ENCODE measurements at regions not wholly inside any gene's neighbourhood (a gene's known extent, or its start where the extent isn't known, plus 50 kb on each side); places are given as distances from the start of the nearest gene placed in this dataset.
"Not testable (repeated sequence)": the region's sequence is repeated elsewhere in the genome, so short reads cannot be mapped to it uniquely, and the experiment has no call there.

DNA sequence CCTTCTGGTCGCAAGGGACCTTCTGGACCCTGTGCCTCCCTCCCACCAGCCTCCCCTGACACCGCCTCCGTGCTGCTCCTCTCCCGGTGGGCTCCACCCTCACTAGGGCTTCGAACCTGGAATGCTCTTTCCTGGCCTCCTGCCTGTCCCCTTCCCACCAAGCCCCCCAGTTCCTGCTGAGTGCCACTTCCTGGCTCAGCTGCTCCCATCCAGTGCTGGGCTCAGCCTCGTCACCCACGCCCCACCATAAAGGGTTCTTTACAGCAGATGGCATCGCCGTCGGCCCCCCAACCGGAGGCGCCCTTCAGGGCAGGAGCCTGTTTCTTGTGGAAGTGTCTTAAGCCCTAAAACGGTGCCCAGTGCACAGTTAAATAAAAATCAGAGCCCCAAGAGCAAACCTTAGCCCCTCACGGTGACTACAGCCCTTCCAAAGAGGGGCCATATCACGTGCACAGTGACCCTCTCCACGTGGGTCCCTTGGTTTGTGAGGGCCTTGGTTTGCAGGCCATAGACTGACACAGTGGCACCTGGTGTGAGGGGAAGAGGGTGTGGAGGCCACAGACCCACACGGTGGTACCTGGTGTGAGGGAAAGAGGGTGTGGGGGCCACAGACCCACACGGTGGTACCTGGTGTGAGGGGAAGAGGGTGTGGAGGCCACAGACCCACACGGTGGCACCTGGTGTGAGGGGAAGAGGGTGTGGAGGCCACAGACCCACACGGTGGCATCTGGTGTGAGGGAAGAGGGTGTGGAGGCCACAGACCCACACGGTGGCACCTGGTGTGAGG is 111.4 kb downstream of the METRNL start:
- DNase-seq (ENCODE audit: low read depth in 4 of 4, low spot score in 3 of 4) = no peak

DNA sequence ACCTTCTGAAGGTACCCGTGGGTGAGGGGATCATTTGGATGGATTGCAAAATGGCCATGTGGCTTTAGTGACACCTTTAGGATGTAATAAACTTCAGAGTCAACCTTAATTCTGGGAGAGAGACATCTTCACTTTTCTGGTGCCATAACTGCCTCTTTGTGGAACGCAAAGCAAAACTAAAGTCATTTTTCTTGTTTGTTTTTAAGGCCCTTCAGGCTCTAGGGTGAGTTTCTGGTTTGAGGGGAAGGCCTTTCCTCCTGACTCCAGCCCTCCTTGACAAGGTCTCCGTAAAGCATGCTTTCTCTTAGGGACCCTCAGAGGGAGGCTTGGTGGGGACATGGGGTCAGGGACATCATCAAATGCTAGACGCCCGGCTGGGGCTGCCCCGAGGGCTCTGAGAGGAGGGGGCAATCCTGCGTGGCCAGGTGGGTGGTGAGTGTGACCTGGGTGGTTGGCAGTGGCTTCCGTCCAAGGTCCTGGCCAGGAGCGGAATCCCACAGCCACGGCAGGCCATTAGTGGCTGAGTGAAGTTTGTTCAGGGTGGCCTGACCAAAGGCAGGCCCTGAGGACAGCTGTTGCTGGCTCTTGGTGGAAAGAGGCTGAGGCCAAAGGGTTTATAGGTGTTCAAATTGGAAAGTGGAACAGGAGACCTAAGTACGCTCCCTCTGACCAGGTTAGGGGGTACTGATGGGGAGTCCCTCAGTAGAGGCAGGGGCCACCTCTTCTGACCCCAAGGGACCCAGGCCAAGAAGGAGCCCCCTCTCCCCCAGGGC is 112.2 kb downstream of the METRNL start:
- DNase-seq (ENCODE audit: low read depth in 4 of 4, low spot score in 3 of 4) = no peak

DNA sequence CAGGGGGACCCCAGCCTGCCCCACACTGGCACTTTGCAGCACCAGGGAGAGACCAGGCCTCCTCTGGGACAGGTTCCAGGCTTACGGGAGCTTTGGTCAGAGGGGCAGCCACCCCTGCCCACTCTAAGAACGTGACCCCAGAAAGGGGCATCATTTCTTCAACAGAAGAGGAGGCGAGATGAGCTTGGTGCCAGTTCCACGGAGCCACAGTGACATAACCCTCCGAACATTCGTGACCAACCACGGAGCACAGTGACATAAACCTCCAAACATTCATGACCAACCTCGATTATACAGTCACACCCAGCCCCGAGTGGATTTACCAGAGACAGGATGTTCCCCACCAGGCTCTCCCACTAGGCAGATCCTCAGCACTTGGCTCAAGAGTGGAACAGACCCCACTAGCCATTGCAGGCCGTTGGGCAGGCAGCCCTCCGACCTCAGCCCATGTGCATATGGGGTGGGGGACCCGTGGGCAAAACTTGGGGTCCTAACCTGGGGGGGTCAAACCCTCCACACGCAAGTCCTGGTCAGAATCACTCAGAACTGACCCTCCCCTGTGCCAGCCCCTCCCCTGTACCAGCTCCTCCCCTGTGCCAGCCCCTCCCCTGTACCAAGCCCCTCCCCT is 112.9 kb downstream of the METRNL start:
- no peak for DNase-seq (ENCODE audit: low read depth in 4 of 4, low spot score in 3 of 4)

DNA sequence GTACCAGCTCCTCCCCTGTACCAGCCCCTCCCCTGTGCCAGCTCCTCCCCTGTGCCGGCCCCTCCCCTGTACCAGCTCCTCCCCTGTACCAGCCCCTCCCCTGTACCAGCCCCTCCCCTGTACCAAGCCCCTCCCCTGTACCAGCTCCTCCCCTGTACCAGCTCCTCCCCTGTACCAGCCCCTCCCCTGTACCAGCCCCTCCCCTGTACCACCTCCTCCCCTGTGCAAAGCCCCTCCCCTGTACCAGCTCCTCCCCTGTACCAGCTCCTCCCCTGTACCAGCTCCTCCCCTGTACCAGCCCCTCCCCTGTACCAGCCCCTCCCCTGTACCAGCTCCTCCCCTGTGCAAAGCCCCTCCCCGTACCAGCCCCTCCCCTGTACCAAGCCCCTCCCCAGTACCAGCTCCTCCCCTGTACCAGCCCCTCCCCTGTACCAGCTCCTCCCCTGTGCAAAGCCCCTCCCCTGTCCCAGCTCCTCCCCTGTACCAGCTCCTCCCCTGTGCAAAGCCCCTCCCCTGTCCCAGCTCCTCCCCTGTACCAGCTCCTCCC is 113.5 kb downstream of the METRNL start:
- not testable (repeated sequence) for DNase-seq (ENCODE audit: low read depth in 4 of 4, low spot score in 3 of 4)

DNA sequence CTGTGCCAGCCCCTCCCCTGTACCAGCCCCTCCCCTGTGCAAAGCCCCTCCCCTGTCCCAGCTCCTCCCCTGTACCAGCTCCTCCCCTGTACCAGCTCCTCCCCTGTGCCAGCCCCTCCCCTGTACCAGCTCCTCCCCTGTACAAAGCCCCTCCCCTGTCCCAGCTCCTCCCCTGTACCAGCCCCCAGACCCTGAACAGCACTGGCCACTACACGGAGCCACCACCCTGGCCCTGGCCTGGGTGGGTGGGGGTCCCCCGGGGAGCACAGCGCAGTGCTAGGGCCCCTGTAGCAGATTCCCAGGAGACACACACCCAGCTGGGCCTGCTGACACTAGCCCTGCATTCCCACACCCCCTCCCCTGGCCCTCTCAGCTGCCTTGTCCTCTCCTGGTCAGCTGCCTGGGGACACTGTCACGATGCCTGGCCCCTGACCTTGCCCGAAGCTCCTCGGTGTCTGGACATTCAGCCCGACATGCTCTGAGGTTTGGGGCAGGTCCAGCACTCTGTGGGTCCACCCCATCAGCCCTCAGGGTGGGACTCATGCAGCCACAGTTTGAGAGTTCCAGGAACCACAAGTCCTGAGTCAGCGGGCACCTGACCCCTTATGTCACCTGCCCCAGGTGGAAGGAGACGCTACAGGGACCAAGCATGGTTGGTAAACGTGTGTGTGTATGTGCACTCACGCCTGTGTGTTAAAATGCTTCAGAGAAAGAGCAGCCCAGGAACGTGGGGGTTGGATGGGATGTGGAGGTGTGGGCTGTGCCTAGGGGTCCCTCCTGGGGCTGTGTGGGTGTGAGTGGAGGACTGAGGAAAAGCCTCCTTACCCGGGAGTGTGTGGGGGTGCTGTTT is 114.2 kb downstream of the METRNL start:
- no peak for DNase-seq (ENCODE audit: low read depth in 4 of 4, low spot score in 3 of 4)

DNA sequence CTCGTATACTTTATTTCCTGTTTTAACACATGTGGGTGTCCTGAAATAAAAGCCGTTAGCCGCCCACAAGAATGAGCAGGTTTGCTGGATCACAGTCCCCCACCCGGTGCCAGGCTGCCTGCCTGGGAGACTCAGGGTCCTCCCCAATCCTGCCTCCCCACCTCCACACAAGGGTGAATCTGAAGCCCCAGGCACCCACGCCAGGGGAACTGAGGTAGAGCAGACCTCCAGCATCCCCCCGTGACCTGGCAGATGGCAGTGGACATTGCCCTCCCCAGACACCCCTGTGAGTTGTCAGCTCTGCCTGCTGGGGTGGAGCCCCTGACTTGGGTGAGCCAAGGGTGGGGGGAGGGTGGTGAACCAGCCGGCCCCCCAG is 114.8 kb downstream of the METRNL start:
- no peak for DNase-seq (ENCODE audit: low read depth in 4 of 4, low spot score in 3 of 4)

DNA sequence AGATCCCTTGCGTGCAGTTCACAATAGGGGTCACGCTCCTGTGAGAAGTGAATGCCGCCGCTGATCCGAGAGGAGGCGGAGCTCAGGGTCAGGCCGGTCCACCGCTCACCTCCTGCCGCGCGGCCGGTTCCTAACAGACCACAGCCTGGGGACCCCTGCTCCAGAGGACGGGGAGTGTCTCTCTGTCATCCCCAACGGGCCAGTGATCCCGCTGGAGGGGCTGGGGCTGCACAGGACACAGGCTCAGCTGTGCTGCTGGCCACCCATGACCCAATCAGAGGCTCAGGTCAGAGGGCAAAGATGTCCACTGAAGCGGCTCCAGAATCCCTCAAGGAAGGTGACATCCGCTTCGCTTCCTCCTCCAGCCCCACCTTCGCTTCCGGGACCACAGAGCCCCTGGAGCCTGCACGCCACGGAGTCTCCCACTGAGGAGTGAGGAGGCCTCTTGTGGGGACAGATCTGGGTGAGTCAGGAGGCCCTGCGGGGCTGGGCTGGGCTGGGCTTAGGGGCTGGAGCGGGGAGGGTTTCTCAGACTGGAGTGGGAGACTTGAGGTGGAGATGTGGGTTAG is 115.4 kb downstream of the METRNL start:
- no peak for DNase-seq (ENCODE audit: low read depth in 4 of 4, low spot score in 3 of 4)

DNA sequence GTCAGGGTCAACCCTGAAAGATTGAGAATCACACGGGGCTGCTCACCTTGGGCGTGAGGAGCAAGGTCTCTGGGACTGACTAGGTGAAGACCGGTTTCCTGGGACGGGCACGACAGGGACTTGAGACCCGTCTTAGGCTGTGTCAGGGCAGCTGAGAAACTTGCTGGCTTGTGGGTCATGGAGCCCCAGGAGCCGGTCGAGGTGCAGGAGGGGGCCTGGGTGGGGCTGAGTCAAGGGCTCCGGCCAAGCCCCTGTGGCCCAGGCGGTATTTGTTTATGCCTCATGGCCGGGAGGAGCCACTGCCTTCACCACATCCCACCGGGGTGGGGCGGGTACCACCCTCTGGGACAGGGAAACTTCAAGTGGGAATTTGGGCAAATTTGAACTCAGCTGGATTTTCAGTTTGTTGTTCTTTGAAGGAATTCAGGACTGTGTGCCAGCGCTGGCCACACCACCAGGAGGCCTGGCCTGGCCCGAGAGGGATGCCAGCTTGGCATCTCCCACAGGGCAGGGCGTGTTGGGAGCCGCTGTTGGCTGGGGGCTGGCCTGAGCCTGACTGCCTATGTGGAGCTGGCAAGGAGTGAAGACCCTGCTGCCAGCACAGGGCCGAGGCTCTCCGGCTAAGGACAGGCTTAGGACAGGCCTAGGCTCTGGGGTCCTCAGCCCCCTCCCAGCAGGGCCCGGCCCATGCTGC is 116.1 kb downstream of the METRNL start:
- DNase-seq (ENCODE audit: low read depth in 4 of 4, low spot score in 3 of 4) = no peak

DNA sequence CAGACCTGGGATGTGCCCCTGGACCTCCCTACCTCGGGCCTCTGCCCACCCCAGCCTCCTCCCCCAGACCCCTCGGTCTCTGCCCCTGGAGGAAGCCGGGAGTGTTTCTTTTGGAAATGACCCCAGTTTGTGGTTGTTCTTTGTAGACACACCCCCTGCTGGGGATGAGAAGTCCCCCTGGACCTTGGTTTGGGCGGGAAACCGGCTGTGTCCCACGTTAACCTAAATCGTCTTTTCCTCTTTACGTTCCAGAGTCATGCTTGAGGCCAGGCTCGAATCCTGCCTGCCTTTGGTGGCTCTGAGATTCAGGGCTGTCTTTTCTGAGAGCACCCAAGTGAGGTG is 116.6 kb downstream of the METRNL start:
- no peak for DNase-seq (ENCODE audit: low read depth in 4 of 4, low spot score in 3 of 4)

DNA sequence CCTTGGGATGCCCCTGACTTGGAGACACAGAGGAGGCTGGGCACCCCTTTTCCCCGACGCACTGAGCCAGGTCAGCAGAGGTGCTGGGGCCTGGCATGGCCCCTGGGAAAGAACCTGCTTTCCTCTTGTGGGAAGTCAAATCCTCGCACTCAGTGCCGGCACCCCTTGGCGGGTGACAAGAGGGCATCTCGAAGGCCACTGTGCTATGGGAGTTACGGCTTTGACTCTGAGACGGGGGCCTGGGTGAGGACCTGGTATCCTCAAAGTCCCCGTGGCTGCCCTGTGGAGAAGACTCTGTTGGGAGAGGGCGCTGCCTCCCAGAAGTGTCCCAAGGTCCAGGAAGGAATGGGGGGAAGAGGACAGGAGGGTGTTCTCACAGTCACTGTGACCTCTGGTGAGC is 117.0 kb downstream of the METRNL start:
- DNase-seq (ENCODE audit: low read depth in 4 of 4, low spot score in 3 of 4) = no peak

DNA sequence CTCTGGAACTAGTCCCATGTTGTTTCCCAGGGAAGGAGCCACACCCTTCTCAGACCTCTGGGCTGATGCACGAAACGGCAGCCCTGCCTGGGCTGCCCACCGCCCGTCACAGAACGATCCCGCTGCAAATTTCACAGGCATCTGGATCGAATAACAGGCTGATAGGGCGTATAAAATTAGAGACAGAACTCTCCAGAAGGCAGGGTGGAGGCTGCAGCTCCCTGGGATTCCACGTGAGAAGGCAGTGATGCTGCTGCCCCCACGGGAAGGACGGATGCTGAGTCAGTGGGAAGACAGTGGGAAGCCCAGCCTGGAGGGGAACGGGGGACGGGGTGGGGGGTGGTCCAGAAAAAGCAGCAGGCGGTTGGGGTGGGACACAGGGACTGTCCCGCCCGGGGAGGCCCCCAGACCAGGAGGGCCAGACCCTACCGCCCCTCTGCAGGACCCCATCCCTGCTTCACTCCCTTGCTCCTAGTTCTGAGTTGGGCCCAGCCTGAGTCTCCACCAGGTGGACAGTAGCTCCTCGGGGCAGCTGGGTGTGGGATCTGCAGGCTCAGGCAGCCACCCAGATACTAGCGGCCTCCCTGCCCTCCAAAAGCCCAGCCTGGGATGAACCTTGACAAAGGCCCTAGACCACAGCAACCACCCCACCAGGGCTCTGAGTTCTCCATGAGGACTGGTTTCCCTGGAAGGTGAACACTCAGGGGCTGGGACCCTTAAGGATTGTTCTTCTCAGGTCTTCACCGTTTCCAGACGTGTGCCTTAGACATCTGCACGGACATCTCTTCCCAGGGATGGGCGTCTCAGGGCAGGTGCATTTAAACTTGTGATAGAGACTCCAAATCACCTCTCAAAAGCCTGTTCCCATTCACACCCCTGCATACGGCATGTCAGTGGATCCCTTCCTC is 117.8 kb downstream of the METRNL start:
- no peak for DNase-seq (ENCODE audit: low read depth in 4 of 4, low spot score in 3 of 4)

DNA sequence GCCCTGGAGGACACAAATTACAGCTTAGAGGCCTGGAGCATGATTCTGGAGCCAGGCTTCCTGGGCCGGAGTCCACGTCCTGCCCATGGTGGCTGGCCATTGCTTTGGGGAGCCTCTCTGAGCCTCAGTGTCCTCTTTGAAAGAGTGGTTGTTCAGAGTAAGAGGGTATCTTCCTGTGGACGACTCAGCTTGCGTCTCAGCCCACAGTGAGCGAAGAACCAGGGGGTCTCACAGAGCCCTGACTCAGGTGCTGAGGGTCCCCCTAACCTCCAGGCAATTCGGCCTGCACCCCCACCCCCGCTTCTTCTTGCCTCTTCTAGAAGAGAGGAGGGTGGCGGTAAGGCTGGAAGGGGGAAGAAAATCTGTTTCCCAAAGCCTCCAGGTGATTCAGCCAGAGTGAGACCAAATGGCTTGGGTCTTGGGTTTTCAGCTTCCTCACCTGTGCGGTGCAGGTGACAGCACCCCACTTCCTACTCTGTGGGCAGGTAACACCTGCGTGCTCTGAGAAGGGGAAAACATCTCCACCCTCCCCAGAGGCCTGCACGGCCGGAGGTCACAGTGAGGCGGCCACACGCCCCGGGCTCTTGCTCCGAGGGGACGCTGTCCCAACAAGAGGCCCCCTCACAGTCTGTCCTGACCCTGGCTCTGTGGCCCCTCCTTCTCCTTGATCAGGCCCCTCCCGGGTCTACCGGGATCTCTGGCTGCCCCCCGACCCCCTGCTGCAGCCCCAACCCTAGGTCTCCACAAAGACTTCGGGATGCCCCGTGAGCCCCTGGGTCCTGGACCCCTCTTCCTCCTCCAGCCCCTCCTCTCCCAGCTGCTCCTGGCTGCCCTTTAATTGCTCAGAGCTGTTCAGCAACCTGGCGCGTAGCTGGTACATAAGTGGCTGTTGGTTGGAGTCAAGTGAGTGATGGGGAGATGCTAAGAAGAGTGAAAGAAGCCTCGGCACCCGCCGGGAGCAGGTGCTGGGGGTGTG is 119.2 kb downstream of the METRNL start:
- no peak for DNase-seq (ENCODE audit: low read depth in 4 of 4, low spot score in 3 of 4)

DNA sequence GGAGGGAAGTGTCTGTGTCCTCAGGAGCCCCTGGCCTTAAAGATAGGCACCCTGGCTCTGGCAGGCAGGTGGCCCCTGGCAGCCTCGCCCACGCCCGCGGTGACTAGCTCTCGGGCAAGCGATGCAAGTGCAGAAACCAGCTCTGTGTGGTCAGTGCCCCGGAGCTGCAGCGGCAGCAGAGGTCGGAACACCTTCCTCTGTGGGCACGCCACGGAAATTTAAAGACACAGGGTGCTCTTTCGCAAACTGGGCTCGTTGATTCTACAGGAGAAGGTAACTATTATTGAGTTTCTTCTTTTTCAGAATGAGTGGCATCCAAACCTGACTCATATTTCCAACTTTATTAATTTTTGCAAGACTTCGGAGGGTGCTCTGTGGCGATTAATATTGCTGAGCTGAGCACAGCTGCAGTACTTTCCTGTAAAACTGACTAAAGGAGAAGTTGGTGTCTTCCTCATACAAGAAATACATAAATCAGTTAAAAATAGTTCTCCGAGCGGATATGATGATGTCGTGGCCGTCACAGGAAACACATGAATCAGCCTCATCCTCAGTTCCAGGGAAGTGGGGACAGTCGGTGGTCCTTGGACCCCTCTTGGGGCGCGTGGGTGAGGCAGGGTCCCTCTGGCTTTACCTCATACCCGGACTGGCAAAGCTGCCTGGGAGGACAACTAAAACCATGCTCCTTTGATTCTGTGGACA is 120.2 kb downstream of the METRNL start:
- no peak for DNase-seq (ENCODE audit: low read depth in 4 of 4, low spot score in 3 of 4)

DNA sequence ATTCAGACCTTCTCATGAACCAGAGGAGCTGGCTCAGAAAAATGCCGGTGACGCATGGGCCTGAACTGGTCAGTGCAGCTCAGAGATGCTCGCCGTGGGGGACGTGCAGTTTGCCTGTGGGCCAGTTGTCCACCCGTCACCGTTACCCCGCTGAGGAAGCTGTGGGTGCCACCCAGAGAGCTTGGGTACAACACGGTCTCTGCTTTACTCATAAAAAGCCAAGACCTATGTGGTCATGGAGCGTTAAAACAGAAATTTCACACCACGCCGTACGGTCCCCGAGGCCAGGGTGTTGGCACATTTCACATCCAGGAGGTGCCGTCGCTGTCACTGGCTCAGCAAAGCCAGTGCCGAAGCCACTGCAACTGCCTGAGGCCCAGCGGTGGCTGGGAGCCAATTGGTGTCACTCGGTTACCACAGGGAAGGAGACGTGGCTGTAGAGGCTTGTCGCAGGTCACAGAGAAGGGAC is 120.9 kb downstream of the METRNL start:
- DNase-seq (ENCODE audit: low read depth in 4 of 4, low spot score in 3 of 4) = no peak

DNA sequence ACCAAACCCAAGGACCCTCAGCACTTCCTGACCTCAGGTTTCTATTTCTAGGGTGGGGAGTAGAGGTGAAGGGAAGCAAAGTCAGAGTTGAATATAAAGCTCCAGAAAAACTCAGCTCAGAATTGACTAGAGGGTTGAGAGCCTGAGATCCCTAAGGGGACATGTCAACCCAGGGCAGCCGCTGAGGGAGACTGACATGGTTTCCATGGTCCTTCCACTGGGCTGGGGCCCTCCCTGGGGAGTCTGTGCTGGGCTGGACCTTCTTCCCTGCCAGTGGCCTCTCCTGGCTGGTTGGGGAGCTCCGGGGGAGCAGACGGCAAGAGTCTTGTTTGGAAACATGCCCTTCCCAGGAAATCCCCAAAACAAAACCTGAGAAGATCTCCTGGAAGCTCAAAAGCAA is 121.3 kb downstream of the METRNL start:
- no peak for DNase-seq (ENCODE audit: low read depth in 4 of 4, low spot score in 3 of 4)

DNA sequence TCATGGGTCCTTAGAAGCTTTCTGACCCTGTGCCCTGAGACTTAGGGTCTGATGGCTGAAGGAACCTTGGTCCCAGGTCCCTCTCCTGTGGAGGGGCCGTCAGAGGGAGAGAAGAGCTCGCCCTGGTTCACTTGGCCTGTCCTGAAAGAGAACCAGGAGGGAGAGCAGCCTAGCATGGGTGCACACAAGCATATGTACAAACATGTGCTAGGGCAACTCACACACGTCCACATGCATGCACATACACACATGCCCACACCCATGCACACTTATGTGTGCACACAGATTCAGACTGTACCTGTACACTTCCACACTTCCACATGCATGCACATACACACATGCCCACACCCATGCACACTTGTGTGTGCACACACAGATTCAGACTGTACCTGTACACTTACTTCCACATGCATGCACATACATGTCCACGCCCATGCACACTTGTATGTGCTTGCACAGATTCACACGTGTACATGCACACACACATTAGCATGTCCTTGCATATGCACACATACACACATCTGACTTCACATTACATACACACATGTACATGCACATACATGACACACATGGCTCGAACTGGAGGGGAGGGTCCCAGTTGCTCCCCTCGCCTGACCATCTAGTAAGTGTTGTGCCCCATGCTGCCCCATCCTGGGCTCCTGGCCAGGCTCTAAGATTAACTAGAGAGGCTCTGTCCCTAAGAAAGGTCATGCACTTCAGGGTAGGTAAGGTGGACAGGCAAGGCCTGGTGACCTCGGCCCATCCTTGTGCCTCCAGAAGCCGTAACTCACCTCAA is 122.0 kb downstream of the METRNL start:
- no peak for DNase-seq (ENCODE audit: low read depth in 4 of 4, low spot score in 3 of 4)
